SU-DHL-6 (cell line): ENCODE measurements at regions not wholly inside any gene's neighbourhood (a gene's known extent, or its start where the extent isn't known, plus 50 kb on each side); places are given as distances from the start of the nearest gene placed in this dataset.

ENCODE experiments used
- H2AFZ ChIP-seq: fragments of 200-600 bp; sonication (generic); 2 replicates; pipeline ENCODE4 v1.6.1; 2014; ENCODE audit warnings: low read depth, mild to moderate bottlenecking, moderate library complexity, mixed read lengths, antibody characterized with exemption, low read length; ENCODE audit not compliant: severe bottlenecking
- H3F3A ChIP-seq: fragments of 200-600 bp; shearing (Covaris generic); 2 replicates; pipeline ENCODE4 v1.6.0; 2016; ENCODE audit warnings: antibody characterized with exemption, mild to moderate bottlenecking; ENCODE audit not compliant: insufficient read depth
- H3K27ac ChIP-seq: fragments of 200-600 bp; sonication (generic); 2 replicates; pipeline ENCODE4 v1.5.1; 2016; ENCODE audit warnings: low read depth, mild to moderate bottlenecking, low read length, moderate library complexity, mixed read lengths
- H3K27me3 ChIP-seq: fragments of 200-600 bp; sonication (generic), shearing (Covaris generic); 2 replicates; pipeline ENCODE4 v1.6.0; 2014; ENCODE audit warnings: mild to moderate bottlenecking, low read length
- H3K36me3 ChIP-seq: fragments of 200-600 bp; sonication (generic); 2 replicates; pipeline ENCODE4 v1.6.1; 2014; ENCODE audit warnings: mild to moderate bottlenecking, low read length, mixed read lengths
- H3K4me2 ChIP-seq: fragments of 300-600, 200-600 bp; shearing (Covaris generic), sonication (generic); 2 replicates; pipeline ENCODE4 v1.6.0; 2014; ENCODE audit warnings: low read length, low read depth, mild to moderate bottlenecking; ENCODE audit not compliant: poor library complexity, severe bottlenecking
- H3K4me3 ChIP-seq: fragments of 200-600 bp; sonication (generic); 2 replicates; pipeline ENCODE4 v1.5.1; 2014; ENCODE audit warnings: antibody characterized with exemption, low read length, mild to moderate bottlenecking, mixed read lengths; ENCODE audit not compliant: insufficient read depth, poor library complexity, severe bottlenecking
- H3K79me2 ChIP-seq: fragments of 200-600 bp; sonication (generic); 2 replicates; pipeline ENCODE4 v1.6.1; 2014; ENCODE audit warnings: mild to moderate bottlenecking, low read length, moderate library complexity; ENCODE audit not compliant: insufficient read depth
- H3K9ac ChIP-seq: fragments of 200-600 bp; sonication (generic); 2 replicates; pipeline ENCODE4 v1.7.0; 2014; ENCODE audit warnings: mild to moderate bottlenecking, low read length
- H3K9me2 ChIP-seq: fragments of 200-600 bp; sonication (generic); replicated peaks from 2 replicates; pipeline ENCODE4 v1.6.1; 2014; ENCODE audit warnings: low read length; ENCODE audit not compliant: insufficient read depth
- H3K9me3 ChIP-seq: fragments of 200-600 bp; sonication (generic); 2 replicates; pipeline ENCODE4 v1.6.1; 2014; ENCODE audit warnings: low read length, mixed read lengths; ENCODE audit not compliant: insufficient read depth
- H4K20me1 ChIP-seq: fragments of 200-600 bp; sonication (generic); 2 replicates; pipeline ENCODE4 v1.6.1; 2014; ENCODE audit warnings: low read depth, mild to moderate bottlenecking, antibody characterized with exemption, low read length, moderate library complexity, mixed read lengths
- EZH2phosphoT487 ChIP-seq: fragments of 200-600 bp; sonication (generic), shearing (Covaris generic); conservative IDR thresholded peaks from 2 replicates; pipeline ENCODE4 v1.6.1; 2018; ENCODE audit warnings: mild to moderate bottlenecking, antibody characterized with exemption, low read length, moderate library complexity, mixed read lengths
- TF ChIP-seq, protein P1 (sequence below): fragments of 200-600 bp; sonication (generic); IDR thresholded peaks from one replicate; pipeline ENCODE4 v1.5.1; 2017; ENCODE audit warnings: antibody characterized with exemption, mild to moderate bottlenecking, low read length, moderate library complexity; ENCODE audit not compliant: insufficient read depth, poor library complexity, severe bottlenecking

DNA sequence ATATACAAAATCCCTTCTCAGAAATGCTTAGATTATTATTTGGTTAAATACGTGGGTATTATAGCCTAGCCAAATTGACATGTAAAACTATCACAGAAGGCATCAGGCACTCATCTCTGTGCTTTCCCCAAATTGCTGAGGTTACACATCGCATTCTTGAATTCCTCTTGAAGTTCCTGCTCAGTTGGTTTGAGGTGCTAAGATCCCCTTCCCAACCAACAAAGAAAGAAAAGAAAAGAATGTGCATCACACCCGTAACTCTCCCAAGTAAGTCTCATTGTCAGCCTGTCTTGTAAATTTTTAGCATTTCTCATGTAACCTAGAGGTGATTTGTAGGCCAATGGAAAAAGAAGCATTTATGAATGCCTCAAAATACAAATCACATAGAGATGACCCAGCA is 539.2 kb upstream of the PRMT6 start:
- no peaks in the 10 kb centered on the region for H3K9me3 ChIP-seq
- H4K20me1 ChIP-seq, result no peaks in the 10 kb centered on the region
- H3K4me3 ChIP-seq, result no peak overlapping the region
- H3K27ac ChIP-seq, result no peak overlapping the region
- no peaks in the 10 kb centered on the region for H3K9me2 ChIP-seq
- H3K9ac ChIP-seq, result no peak overlapping the region
- H3F3A ChIP-seq, result no peaks in the 10 kb centered on the region
- H3K4me2 ChIP-seq, result no peak overlapping the region
- TF ChIP-seq, protein P1, sequence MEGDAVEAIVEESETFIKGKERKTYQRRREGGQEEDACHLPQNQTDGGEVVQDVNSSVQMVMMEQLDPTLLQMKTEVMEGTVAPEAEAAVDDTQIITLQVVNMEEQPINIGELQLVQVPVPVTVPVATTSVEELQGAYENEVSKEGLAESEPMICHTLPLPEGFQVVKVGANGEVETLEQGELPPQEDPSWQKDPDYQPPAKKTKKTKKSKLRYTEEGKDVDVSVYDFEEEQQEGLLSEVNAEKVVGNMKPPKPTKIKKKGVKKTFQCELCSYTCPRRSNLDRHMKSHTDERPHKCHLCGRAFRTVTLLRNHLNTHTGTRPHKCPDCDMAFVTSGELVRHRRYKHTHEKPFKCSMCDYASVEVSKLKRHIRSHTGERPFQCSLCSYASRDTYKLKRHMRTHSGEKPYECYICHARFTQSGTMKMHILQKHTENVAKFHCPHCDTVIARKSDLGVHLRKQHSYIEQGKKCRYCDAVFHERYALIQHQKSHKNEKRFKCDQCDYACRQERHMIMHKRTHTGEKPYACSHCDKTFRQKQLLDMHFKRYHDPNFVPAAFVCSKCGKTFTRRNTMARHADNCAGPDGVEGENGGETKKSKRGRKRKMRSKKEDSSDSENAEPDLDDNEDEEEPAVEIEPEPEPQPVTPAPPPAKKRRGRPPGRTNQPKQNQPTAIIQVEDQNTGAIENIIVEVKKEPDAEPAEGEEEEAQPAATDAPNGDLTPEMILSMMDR, result no peak
- no peak for TF ChIP-seq EZH2phosphoT487
- H3K27me3 ChIP-seq, result no peaks in the 10 kb centered on the region
- H3K79me2 ChIP-seq, result no peaks in the 10 kb centered on the region
- no peaks in the 10 kb centered on the region for H3K36me3 ChIP-seq
- peak overlapping the region; percentile 81 for H2AFZ ChIP-seq

DNA sequence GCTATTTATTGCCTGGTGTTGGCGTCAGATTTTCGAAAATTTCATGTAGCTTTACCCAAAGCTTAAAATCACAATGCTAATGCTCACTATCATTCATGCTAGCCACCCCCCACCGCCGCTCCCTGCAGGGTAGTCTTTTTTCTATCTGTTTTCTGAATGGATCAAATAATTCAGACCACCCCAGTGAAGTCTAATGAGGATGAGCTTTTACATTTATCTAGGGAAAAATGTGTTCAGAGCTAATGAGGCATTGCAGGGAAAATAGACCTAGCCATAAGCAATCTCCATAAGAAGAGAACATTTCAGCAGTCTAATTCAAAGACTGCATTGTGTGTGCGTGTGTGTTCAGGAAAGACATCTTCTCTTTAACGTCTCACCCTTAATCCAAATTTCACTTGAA is 533.0 kb upstream of the PRMT6 start:
- no peaks in the 10 kb centered on the region for H3K9me3 ChIP-seq
- H3K27me3 ChIP-seq, result no peaks in the 10 kb centered on the region
- no peaks in the 10 kb centered on the region for H4K20me1 ChIP-seq
- no peaks in the 10 kb centered on the region for H3F3A ChIP-seq
- no peak overlapping the region for H3K27ac ChIP-seq
- TF ChIP-seq, protein P1, result no peak
- TF ChIP-seq EZH2phosphoT487, result no peak
- no peaks in the 10 kb centered on the region for H3K9me2 ChIP-seq
- no peak overlapping the region for H2AFZ ChIP-seq
- no peaks in the 10 kb centered on the region for H3K36me3 ChIP-seq
- H3K9ac ChIP-seq, result no peak overlapping the region
- H3K79me2 ChIP-seq, result no peaks in the 10 kb centered on the region
- no peak overlapping the region for H3K4me3 ChIP-seq
- no peak overlapping the region for H3K4me2 ChIP-seq

DNA sequence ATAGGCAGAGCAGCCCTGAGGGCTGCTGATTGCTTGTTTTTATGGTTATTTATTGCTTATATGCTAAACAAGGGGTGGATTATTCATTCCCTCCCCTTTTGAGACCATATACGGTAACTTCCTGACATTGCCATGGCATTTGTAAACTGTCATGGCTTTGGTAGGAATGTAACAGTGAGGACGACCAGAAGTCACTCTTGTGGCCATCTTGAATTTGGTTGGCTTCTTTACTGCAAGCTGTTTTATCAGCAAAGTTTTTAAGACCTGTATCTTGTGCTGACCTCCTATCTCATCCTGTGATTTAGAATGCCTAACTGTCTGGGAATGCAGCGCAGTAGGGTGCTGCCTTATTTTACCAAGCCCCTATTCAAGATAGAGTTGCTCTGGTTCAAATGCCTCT is 531.8 kb upstream of the PRMT6 start:
- H4K20me1 ChIP-seq, result no peaks in the 10 kb centered on the region
- no peak overlapping the region for H3K9ac ChIP-seq
- no peaks in the 10 kb centered on the region for H3K27me3 ChIP-seq
- H3K4me3 ChIP-seq, result no peak overlapping the region
- TF ChIP-seq EZH2phosphoT487, result no peak
- TF ChIP-seq, protein P1, result no peak
- H3K9me2 ChIP-seq, result no peaks in the 10 kb centered on the region
- peak overlapping the region; percentile 9 for H2AFZ ChIP-seq
- H3F3A ChIP-seq, result no peaks in the 10 kb centered on the region
- no peaks in the 10 kb centered on the region for H3K79me2 ChIP-seq
- H3K36me3 ChIP-seq, result no peaks in the 10 kb centered on the region
- H3K9me3 ChIP-seq, result no peaks in the 10 kb centered on the region
- H3K4me2 ChIP-seq, result no peak overlapping the region
- no peak overlapping the region for H3K27ac ChIP-seq
